HG03521 (cell line): ENCODE measurements at regions not wholly inside any gene's neighbourhood (a gene's known extent, or its start where the extent isn't known, plus 50 kb on each side); places are given as distances from the start of the nearest gene placed in this dataset.
"Not testable (repeated sequence)": the region's sequence is repeated elsewhere in the genome, so short reads cannot be mapped to it uniquely, and the experiment has no call there.

Experiments
- ATAC-seq: cut with Tn5 transposase; IDR thresholded peaks from one replicate; pipeline ENCODE4 v1.9.1; 2021; ENCODE audit warnings: mild to moderate bottlenecking, moderate library complexity; ENCODE audit not compliant: unreplicated experiment

DNA sequence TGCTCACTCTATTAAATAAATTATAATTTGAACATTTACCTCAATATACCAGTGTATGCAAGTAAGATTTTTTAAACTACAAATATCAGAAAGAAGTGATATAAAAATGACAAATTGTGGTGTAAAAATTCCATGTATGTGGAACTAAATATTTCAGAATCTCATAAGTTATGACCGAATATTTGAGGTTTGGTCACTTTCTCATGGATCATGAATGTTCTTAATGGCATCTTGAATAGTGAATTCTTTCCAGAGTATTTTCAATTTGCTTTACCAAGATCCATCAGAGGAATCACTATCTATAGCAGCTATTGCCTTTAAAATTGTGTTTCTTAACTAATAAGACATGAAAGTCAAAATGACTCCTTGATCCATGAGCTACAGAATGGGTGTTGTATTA, 950.6 kb downstream of the TBC1D32 start:
- no peak for ATAC-seq

GRCh38 chr6:120378582-120379220, 955.6 kb downstream of the TBC1D32 start:
- peak; percentile 91 for ATAC-seq

- no peak for ATAC-seq
These were observed 961.1 kb downstream of the TBC1D32 start for GRCh38 chr6:120373185-120373584.

DNA sequence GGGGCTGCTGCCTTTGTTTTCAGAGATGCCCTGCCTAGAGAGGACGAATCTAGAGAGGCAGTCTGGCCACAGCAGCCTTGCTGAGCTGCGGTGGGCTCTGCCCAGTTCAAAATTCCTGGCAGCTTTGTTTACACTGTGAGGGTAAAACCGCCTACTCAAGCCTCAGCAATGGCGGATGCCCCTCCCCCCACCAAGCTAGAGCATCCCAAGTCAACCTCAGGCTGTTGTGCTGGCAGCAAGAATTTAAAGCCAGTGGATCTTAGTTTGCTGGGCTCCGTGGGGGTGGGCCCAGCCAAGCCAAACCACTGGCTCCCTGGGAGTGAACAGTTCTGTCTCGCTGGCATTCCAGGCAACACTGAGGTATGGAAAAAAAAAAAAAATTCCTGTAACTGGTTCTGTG, 970.9 kb downstream of the TBC1D32 start:
- no peak for ATAC-seq

GRCh38 chr6:120358535-120358934, 975.7 kb downstream of the TBC1D32 start:
- ATAC-seq, result not testable (repeated sequence)

DNA sequence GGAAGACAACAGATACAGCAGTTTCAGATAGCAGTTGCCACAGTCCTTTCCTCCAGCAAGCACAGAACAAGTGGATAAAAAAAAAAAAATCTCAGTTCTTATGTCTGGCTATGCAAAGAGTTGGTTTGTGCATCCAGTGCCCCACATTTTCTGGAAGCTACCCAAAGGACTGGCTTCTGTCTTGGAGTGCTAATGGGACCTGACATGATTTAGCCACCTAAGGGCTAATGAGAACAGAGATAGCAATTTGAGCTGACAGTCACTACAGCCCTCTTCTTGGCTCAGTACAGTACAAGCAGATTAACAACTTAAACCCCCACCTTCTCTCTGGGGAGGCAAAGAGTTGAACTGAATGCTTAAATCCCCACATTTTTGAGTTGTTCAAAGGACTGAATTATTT, 976.8 kb downstream of the TBC1D32 start:
- ATAC-seq, result no peak

DNA sequence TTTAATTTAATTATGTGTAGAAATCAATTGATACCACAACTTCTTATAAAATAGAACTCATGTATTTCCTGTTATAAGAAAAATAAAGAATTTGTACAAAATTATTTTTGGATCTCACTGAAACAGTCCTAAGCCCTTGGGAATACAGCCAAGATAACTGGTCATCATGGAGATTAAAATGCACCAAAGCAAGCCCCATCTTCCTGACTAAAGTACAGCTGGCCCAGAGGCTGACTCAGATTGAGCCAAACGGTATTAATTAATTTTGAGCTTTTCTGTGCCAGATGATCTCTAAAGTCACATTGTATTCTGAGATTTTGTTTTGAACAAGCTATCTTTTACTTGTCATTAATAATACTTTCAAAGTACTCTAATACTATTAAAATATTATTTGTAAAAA, 978.5 kb downstream of the TBC1D32 start:
- no peak for ATAC-seq

DNA sequence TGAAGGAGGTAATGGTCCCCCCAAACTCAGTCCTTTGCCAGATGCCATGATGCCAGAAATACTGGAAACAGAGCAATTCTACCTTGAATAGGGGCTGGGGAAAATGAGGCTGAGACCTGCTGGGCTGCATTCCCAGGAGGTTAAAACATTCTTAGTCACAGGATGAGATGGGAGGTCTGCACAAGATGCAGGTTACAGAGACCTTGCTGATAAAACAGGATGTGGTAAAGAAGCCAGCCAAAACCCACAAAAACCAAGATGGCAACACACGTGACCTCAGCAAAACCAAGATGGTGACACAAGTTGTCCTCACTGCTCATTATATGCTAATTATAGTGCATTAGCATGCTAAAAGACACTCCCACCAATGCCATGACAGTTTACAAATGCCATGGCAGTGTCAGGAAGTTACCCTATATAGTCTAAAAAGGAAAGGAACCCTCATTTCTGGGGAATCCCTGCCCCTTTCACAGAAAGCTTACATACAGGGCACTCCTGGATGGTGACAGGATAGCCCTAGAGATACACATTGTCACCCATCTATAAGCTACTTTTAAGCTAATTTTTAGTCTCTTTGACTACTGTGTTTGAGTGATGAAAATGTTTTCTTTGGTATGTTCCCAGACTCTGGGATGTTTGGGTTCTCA, 979.7 kb downstream of the TBC1D32 start:
- ATAC-seq, result no peak

GRCh38 chr6:120352491-120352890, 981.8 kb downstream of the TBC1D32 start:
- ATAC-seq, result no peak

DNA sequence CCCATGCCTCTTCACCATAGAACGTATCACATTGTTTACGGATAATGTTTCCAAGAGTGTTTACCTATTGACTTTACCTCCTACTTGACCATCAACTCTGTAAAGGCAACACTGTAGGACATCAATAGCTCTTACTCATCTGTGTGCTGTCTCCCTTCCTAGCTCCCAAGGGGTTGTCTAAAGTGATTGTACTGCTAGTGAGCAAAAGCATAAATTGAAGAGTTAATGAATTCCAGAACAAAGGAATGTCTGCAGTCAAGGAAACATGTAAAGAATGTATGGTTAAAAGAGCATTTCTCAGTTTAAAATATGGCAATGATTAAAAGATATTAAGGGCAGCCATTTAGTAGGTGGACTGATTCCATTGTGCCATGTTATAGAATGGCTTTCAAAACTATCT, 985.4 kb downstream of the TBC1D32 start:
- no peak for ATAC-seq

- ATAC-seq, result no peak
These were observed 979.0 kb upstream of the MAN1A1 start for GRCh38 chr6:120328521-120328920.

DNA sequence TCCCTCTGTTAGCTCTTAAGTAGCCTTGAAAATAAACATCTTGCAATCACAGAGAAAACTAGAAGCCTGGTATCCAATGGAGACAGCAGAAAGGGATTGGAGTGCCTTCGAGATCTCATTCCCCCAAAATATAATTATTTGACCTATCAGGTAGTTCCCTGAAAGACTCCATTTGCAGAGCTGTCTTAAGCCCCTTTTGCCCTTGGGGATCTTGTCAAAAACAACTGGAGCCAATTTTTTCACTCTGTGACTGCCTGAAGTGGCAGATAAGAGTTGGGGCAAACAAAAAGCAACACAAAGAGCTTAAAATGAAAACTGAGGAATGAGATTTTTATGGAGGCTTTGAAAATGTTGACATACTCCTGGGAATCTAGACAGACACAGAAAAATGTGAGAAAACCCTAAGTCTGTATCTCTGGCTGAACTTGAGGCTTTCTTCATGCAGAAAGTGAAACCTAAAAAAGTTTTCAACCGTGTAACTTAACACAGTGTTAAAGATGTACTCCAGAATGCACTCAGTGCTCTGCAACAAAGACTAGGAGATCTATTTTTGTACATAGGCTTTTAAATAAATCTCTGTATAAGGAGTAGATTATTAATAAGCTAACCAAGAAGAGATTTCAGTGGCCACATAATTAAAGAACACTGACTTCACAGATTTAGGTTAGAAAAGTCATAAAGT, 971.1 kb upstream of the MAN1A1 start:
- ATAC-seq, result no peak

DNA sequence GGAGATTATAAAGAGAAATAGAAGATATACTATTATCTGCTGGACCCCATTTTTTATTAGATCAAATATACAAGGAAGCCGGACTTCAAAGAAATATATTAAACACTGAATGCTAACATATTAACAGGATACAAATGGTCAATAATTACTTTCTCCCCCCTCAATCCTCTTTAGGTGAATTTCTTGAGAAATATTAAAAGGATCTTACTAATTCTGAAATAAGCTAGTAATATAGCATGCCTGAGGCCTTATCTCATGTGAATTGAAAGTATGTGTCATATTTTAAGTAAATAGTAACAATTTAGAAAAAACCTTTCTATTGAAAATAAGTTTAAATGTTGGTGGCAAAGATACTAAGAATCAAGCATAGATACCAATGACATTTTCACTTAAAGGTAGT, 954.7 kb upstream of the MAN1A1 start:
- ATAC-seq, result no peak

- ATAC-seq, result no peak
These were observed 954.0 kb upstream of the MAN1A1 start for GRCh38 chr6:120303527-120303926.

DNA sequence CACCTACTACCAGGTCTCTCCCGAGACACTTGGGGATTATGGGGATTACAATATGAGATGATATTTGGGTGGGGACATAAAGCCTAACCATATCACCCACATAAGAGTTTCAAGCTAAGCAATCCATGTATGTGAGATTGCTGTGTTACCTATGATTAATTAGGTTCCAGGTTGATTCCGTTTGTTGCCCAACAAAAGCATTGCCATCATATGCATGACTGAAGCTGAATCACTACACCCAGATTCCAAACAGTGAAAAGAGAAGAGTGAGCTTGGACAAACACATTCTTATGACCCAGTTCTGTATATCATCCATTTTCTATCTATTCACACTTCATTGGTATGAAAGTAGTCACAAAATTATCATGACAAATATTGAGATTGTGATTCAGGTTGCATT, 952.5 kb upstream of the MAN1A1 start:
- no peak for ATAC-seq

- no peak for ATAC-seq
These were observed 941.4 kb upstream of the MAN1A1 start for GRCh38 chr6:120290964-120291363.

- ATAC-seq, result no peak
These were observed 932.4 kb upstream of the MAN1A1 start for GRCh38 chr6:120282005-120282404.

DNA sequence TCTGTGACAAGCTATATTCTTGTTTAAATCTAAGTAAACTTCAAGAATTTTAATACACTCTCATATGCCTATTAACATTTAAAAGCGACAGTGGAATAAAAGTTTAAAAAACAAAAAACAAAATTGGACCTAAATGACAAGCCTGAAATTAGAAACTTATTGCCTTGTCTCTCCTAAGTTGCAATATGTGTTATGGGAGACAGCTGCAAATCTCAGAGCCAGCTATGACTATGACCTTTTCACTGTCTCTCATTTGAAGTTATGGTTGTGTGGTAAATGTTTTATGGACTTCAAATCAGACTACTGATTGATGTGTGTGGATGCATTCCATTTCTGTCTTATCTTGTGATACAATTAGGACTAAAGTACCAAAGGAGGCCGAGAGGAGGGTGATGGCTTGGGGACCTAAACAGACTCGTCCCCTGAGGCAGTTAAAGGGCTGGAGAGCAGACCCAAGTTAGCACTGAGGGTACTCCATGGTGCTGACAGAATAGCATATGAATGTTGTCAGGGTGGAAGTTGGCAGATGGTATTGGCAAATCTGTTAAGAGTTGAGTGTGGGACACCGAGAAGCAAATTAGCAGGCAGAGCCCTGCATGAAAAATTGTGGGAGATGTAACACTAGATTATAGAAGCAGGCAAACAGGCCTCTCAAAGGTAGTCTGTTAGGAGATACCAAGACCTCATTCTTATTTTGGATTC, 930.1 kb upstream of the MAN1A1 start:
- ATAC-seq, result no peak

DNA sequence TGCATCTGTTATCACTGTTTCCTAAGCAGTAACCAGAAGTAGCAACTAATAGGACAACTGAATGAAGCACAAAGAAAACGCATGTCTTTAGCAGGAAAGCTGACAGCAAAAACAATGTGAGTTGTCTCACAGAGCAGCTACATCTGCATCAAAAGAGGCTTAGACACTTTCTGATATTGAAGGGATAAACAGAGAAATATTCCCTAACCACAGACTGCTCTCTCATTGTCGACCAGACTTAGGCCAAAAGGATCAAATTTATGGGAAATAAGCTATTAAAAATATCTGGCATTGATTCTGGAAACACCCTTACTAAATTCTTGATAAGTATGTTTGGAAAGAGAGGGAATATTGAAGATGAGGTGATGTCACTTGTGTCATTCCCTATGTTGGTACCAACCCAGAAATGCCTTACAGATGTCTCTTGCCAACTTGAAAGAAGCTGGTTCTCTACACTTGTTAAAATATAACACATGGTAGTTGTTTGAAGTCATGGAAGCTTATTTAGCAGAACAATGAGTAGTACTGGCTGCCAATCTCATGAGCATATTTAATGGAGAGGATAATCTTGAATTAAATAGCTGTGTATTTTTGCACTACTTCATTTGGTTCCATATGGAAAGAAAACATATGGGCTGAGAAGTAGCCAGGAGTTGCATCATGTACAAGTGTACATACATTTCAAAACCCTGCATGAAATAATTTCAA, 929.3 kb upstream of the MAN1A1 start:
- no peak for ATAC-seq

DNA sequence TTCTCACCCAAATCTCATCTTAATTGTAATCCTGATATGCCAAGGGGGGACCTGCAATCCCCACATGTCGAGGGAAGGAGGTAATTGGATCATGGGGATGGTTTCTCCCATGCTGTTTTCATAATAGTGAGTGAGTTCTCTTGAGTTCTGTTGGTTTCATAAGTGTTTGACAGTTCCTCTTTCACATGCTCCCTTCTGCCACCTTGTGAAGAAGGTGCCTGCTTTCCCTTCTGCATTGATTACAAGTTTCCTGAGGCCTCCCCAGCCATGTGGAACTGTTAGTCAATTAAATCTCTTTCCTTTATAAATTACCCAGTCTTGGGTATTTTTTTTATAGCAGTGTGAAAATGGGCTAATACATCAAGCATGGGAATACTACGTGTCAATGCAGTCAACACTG, 925.0 kb upstream of the MAN1A1 start:
- peak; percentile 54 for ATAC-seq

GRCh38 chr6:120273411-120273810, 923.9 kb upstream of the MAN1A1 start:
- ATAC-seq, result no peak
